ENCODE measurements at regions not wholly inside any gene's neighbourhood (a gene's known extent, or its start where the extent isn't known, plus 50 kb on each side); places are given as distances from the start of the nearest gene placed in this dataset.

- peaks cover 2 to 11% (median 5%) of the 10 kb centered on the region in 8 donors for H3K9me3 Mint-ChIP-seq
- no peaks in the 10 kb centered on the region for H3K4me1 ChIP-seq (ENCODE audit: insufficient read depth, low read length)
- H3K27ac Mint-ChIP-seq: no peak overlapping the region
- H3K4me1 Mint-ChIP-seq: no peaks in the 10 kb centered on the region
- no peak overlapping the region for H3K27ac ChIP-seq (ENCODE audit: low read depth, low read length)
- peaks cover 0 to 2% of the 10 kb centered on the region in 2 donors for H3K27me3 Mint-ChIP-seq
- no peak overlapping the region for H3K4me3 Mint-ChIP-seq
- H3K9me3 ChIP-seq (ENCODE audit: control insufficient read depth in 1 of 2, low read length in 2 of 2): no peaks in the 10 kb centered on the region
- DNase-seq: no peak
- no peak overlapping the region for H3K4me3 ChIP-seq (ENCODE audit: low read length in 2 of 2)
- H3K36me3 Mint-ChIP-seq: no peaks in the 10 kb centered on the region
- intact Hi-C loops (cut with micrococcal nuclease): no loop called here
- CTCF ChIA-PET (ENCODE audit: partially characterized antibody): no interaction called here
- no peaks in the 10 kb centered on the region for H3K27me3 ChIP-seq (ENCODE audit: insufficient read depth, low read length)
- H3K36me3 ChIP-seq (ENCODE audit: insufficient read depth, low read length): no peaks in the 10 kb centered on the region
- POLR2A ChIA-PET (ENCODE audit: partially characterized antibody): no interaction called here
Observed at GRCh38 chr7:153383781-153384180, 624.2 kb downstream of the ACTR3B start.

GRCh38 chr7:153385502-153385901 lies 626.0 kb downstream of the ACTR3B start:
- POLR2A ChIA-PET (ENCODE audit: partially characterized antibody): no interaction called here

GRCh38 chr7:153386556-153386955 lies 627.0 kb downstream of the ACTR3B start:
- Histone ChIP-seq H3K36me3 (ENCODE audit: insufficient read depth, low read length) (no peaks in the 10 kb centered on the region), H3K4me3 (ENCODE audit: low read length in 2 of 2) (no peak overlapping the region), H3K27me3 (ENCODE audit: insufficient read depth, low read length) (no peaks in the 10 kb centered on the region), H3K4me1 (ENCODE audit: insufficient read depth, low read length) (no peaks in the 10 kb centered on the region), H3K27ac (ENCODE audit: low read depth, low read length) (no peak overlapping the region), H3K9me3 (ENCODE audit: control insufficient read depth in 1 of 2, low read length in 2 of 2) (no peaks in the 10 kb centered on the region)
- intact Hi-C loops (cut with micrococcal nuclease): no loop called here
- no peaks in the 10 kb centered on the region for H3K27me3 Mint-ChIP-seq
- no peaks in the 10 kb centered on the region for H3K36me3 Mint-ChIP-seq
- ChIA-PET POLR2A (ENCODE audit: partially characterized antibody) (no interaction called here), CTCF (ENCODE audit: partially characterized antibody) (no interaction called here)
- H3K27ac Mint-ChIP-seq: no peak overlapping the region
- no peaks in the 10 kb centered on the region for H3K4me1 Mint-ChIP-seq
- peaks cover 6 to 27% (median 14%) of the 10 kb centered on the region in 8 donors for H3K9me3 Mint-ChIP-seq
- no peak for DNase-seq
- no peak overlapping the region for H3K4me3 Mint-ChIP-seq

More at GRCh38 chr7:153385502-153385901, 626.0 kb downstream of the ACTR3B start:
- Mint-ChIP-seq H3K27ac (no peak overlapping the region), H3K4me1 (no peaks in the 10 kb centered on the region), H3K9me3 (peaks cover 4 to 18% (median 10%) of the 10 kb centered on the region in 8 donors), H3K36me3 (no peaks in the 10 kb centered on the region), H3K4me3 (no peak overlapping the region), H3K27me3 (peaks cover 0 to 2% of the 10 kb centered on the region in 2 donors)
- no peaks in the 10 kb centered on the region for H3K36me3 ChIP-seq (ENCODE audit: insufficient read depth, low read length)
- intact Hi-C loops (cut with micrococcal nuclease): no loop called here
- H3K4me3 ChIP-seq (ENCODE audit: low read length in 2 of 2): no peak overlapping the region
- no peaks in the 10 kb centered on the region for H3K9me3 ChIP-seq (ENCODE audit: control insufficient read depth in 1 of 2, low read length in 2 of 2)
- no peak overlapping the region for H3K27ac ChIP-seq (ENCODE audit: low read depth, low read length)
- CTCF ChIA-PET (ENCODE audit: partially characterized antibody): no interaction called here
- no peaks in the 10 kb centered on the region for H3K27me3 ChIP-seq (ENCODE audit: insufficient read depth, low read length)
- H3K4me1 ChIP-seq (ENCODE audit: insufficient read depth, low read length): no peaks in the 10 kb centered on the region
- no peak for DNase-seq

- H3K4me1 ChIP-seq (ENCODE audit: insufficient read depth, low read length): no peaks in the 10 kb centered on the region
- H3K36me3 ChIP-seq (ENCODE audit: insufficient read depth, low read length): no peaks in the 10 kb centered on the region
- intact Hi-C loops (cut with micrococcal nuclease): no loop called here
- ChIA-PET POLR2A (ENCODE audit: partially characterized antibody) (no interaction called here), CTCF (ENCODE audit: partially characterized antibody) (no interaction called here)
- Mint-ChIP-seq H3K9me3 (peaks cover 6 to 34% (median 15%) of the 10 kb centered on the region in 8 donors), H3K4me3 (no peak overlapping the region), H3K27me3 (no peaks in the 10 kb centered on the region), H3K27ac (no peak overlapping the region), H3K36me3 (no peaks in the 10 kb centered on the region), H3K4me1 (no peaks in the 10 kb centered on the region)
- H3K9me3 ChIP-seq (ENCODE audit: control insufficient read depth in 1 of 2, low read length in 2 of 2): no peaks in the 10 kb centered on the region
- no peaks in the 10 kb centered on the region for H3K27me3 ChIP-seq (ENCODE audit: insufficient read depth, low read length)
- no peak overlapping the region for H3K27ac ChIP-seq (ENCODE audit: low read depth, low read length)
- DNase-seq: no peak
- H3K4me3 ChIP-seq (ENCODE audit: low read length in 2 of 2): no peak overlapping the region
Observed at GRCh38 chr7:153388611-153389010, 629.1 kb downstream of the ACTR3B start.

GRCh38 chr7:153389261-153389660 lies 629.7 kb downstream of the ACTR3B start:
- no peak overlapping the region for H3K4me3 ChIP-seq (ENCODE audit: low read length in 2 of 2)
- Mint-ChIP-seq H3K4me1 (no peaks in the 10 kb centered on the region), H3K9me3 (peaks cover 6 to 34% (median 18%) of the 10 kb centered on the region in 8 donors), H3K27me3 (no peaks in the 10 kb centered on the region), H3K27ac (no peak overlapping the region), H3K36me3 (no peaks in the 10 kb centered on the region), H3K4me3 (no peak overlapping the region)
- H3K27ac ChIP-seq (ENCODE audit: low read depth, low read length): no peak overlapping the region
- intact Hi-C loops (cut with micrococcal nuclease): no loop called here
- ChIA-PET CTCF (ENCODE audit: partially characterized antibody) (no interaction called here), POLR2A (ENCODE audit: partially characterized antibody) (no interaction called here)
- H3K27me3 ChIP-seq (ENCODE audit: insufficient read depth, low read length): no peaks in the 10 kb centered on the region
- no peaks in the 10 kb centered on the region for H3K4me1 ChIP-seq (ENCODE audit: insufficient read depth, low read length)
- no peaks in the 10 kb centered on the region for H3K9me3 ChIP-seq (ENCODE audit: control insufficient read depth in 1 of 2, low read length in 2 of 2)
- H3K36me3 ChIP-seq (ENCODE audit: insufficient read depth, low read length): no peaks in the 10 kb centered on the region
- no peak for DNase-seq

- intact Hi-C loops (cut with micrococcal nuclease): no loop called here
- no peak overlapping the region for H3K4me3 Mint-ChIP-seq
- Histone ChIP-seq H3K27me3 (ENCODE audit: insufficient read depth, low read length) (no peaks in the 10 kb centered on the region), H3K9me3 (ENCODE audit: control insufficient read depth in 1 of 2, low read length in 2 of 2) (no peaks in the 10 kb centered on the region), H3K4me1 (ENCODE audit: insufficient read depth, low read length) (no peaks in the 10 kb centered on the region), H3K27ac (ENCODE audit: low read depth, low read length) (no peak overlapping the region), H3K4me3 (ENCODE audit: low read length in 2 of 2) (no peak overlapping the region), H3K36me3 (ENCODE audit: insufficient read depth, low read length) (no peaks in the 10 kb centered on the region)
- H3K36me3 Mint-ChIP-seq: no peaks in the 10 kb centered on the region
- no peaks in the 10 kb centered on the region for H3K27me3 Mint-ChIP-seq
- H3K4me1 Mint-ChIP-seq: no peaks in the 10 kb centered on the region
- peaks cover 3 to 34% (median 18%) of the 10 kb centered on the region in 8 donors for H3K9me3 Mint-ChIP-seq
- ChIA-PET CTCF (ENCODE audit: partially characterized antibody) (no interaction called here), POLR2A (ENCODE audit: partially characterized antibody) (no interaction called here)
- no peak overlapping the region for H3K27ac Mint-ChIP-seq
- no peak for DNase-seq
Observed at GRCh38 chr7:153390955-153391354, 631.4 kb downstream of the ACTR3B start.

GRCh38 chr7:153392726-153393125 lies 633.2 kb downstream of the ACTR3B start:
- CTCF ChIA-PET (ENCODE audit: partially characterized antibody): no interaction called here
- no peak for DNase-seq
- Mint-ChIP-seq H3K4me3 (no peak overlapping the region), H3K4me1 (no peaks in the 10 kb centered on the region), H3K9me3 (peaks cover 2 to 30% (median 16%) of the 10 kb centered on the region in 8 donors), H3K27ac (no peak overlapping the region), H3K27me3 (no peaks in the 10 kb centered on the region), H3K36me3 (no peaks in the 10 kb centered on the region)
- Histone ChIP-seq H3K4me3 (ENCODE audit: low read length in 2 of 2) (no peak overlapping the region), H3K27ac (ENCODE audit: low read depth, low read length) (no peak overlapping the region), H3K9me3 (ENCODE audit: control insufficient read depth in 1 of 2, low read length in 2 of 2) (no peaks in the 10 kb centered on the region), H3K27me3 (ENCODE audit: insufficient read depth, low read length) (no peaks in the 10 kb centered on the region), H3K36me3 (ENCODE audit: insufficient read depth, low read length) (no peaks in the 10 kb centered on the region), H3K4me1 (ENCODE audit: insufficient read depth, low read length) (no peaks in the 10 kb centered on the region)
- intact Hi-C loops (cut with micrococcal nuclease): no loop called here
- POLR2A ChIA-PET (ENCODE audit: partially characterized antibody): no interaction called here

- no peaks in the 10 kb centered on the region for H3K36me3 ChIP-seq (ENCODE audit: insufficient read depth, low read length)
- CTCF ChIA-PET (ENCODE audit: partially characterized antibody): no interaction called here
Observed at GRCh38 chr7:153393666-153394065, 634.1 kb downstream of the ACTR3B start.

More at GRCh38 chr7:153393666-153394065, 634.1 kb downstream of the ACTR3B start:
- Histone ChIP-seq H3K9me3 (ENCODE audit: control insufficient read depth in 1 of 2, low read length in 2 of 2) (no peaks in the 10 kb centered on the region), H3K4me3 (ENCODE audit: low read length in 2 of 2) (no peak overlapping the region), H3K4me1 (ENCODE audit: insufficient read depth, low read length) (no peaks in the 10 kb centered on the region), H3K27me3 (ENCODE audit: insufficient read depth, low read length) (no peaks in the 10 kb centered on the region), H3K27ac (ENCODE audit: low read depth, low read length) (no peak overlapping the region)
- no peak for DNase-seq
- Mint-ChIP-seq H3K27me3 (no peaks in the 10 kb centered on the region), H3K36me3 (no peaks in the 10 kb centered on the region), H3K27ac (no peak overlapping the region), H3K4me3 (no peak overlapping the region), H3K9me3 (peaks cover 0 to 30% (median 15%) of the 10 kb centered on the region in 8 donors), H3K4me1 (no peaks in the 10 kb centered on the region)
- intact Hi-C loops (cut with micrococcal nuclease): no loop called here
- POLR2A ChIA-PET (ENCODE audit: partially characterized antibody): no interaction called here

Measured in CD4-positive, alpha-beta memory T cell (primary cell).